Endothelial cell (in vitro differentiated cells): ENCODE measurements at regions not wholly inside any gene's neighbourhood (a gene's known extent, or its start where the extent isn't known, plus 50 kb on each side); places are given as distances from the start of the nearest gene placed in this dataset.

Experiments used
- DNase-seq: peaks from one replicate; pipeline ENCODE4 v3.0.0; 2021; ENCODE audit warnings: low spot score
- H3K27ac Mint-ChIP-seq: one replicate; pipeline ENCODE4 v1.8.0; 2021; ENCODE audit warnings: mixed read lengths, inconsistent platforms; ENCODE audit not compliant: unreplicated experiment
- H3K27me3 Mint-ChIP-seq: one replicate; pipeline ENCODE4 v1.8.0; 2021; ENCODE audit warnings: mild to moderate bottlenecking, moderate library complexity, mixed read lengths, inconsistent platforms; ENCODE audit not compliant: unreplicated experiment
- H3K36me3 Mint-ChIP-seq: one replicate; pipeline ENCODE4 v1.8.0; 2021; ENCODE audit warnings: mild to moderate bottlenecking, low read depth, mixed read lengths, inconsistent platforms; ENCODE audit not compliant: unreplicated experiment
- H3K4me1 Mint-ChIP-seq: one replicate; pipeline ENCODE4 v1.8.0; 2021; ENCODE audit warnings: mild to moderate bottlenecking, mixed read lengths, inconsistent platforms; ENCODE audit not compliant: unreplicated experiment
- H3K4me3 Mint-ChIP-seq: one replicate; pipeline ENCODE4 v1.8.0; 2021; ENCODE audit warnings: mild to moderate bottlenecking, mixed read lengths, inconsistent platforms; ENCODE audit not compliant: unreplicated experiment
- H3K9me3 Mint-ChIP-seq: one replicate; pipeline ENCODE4 v1.8.0; 2021; ENCODE audit warnings: mixed read lengths, inconsistent platforms; ENCODE audit not compliant: unreplicated experiment
- TF ChIP-seq, protein P1 (sequence below): fragments of 200-600 bp; sonication (generic); IDR thresholded peaks from one replicate; pipeline ENCODE4 v1.5.0; 2021; ENCODE audit warnings: antibody characterized with exemption; ENCODE audit not compliant: unreplicated experiment

DNA sequence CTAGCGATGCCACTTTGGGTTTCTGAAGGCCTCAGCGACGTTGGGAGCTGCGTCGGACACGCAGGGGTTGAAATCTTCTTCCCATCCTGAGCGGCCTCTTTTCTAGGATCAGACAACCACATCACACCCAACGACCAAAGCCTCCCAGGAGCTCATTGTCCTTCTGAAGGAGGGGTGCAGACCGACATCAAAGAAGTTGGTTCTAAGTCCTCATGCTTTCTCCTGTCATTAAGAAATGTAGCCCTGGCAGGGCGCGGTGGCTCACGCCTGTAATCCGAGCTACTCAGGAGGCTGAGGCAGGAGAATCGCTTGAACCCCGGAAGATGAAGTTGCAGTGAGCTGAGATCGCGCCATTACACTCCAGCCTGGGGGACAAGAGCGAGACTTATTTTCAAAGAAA, 1681.9 kb downstream of the TP53TG3F start:
- Mint-ChIP-seq H3K4me3 (peak overlapping the region; percentile 45), H3K27me3 (peaks cover 27% of the 10 kb centered on the region), H3K36me3 (peaks cover 13% of the 10 kb centered on the region), H3K4me1 (no peaks in the 10 kb centered on the region), H3K27ac (no peak overlapping the region), H3K9me3 (peaks cover 35% of the 10 kb centered on the region)
- TF ChIP-seq, protein P1, sequence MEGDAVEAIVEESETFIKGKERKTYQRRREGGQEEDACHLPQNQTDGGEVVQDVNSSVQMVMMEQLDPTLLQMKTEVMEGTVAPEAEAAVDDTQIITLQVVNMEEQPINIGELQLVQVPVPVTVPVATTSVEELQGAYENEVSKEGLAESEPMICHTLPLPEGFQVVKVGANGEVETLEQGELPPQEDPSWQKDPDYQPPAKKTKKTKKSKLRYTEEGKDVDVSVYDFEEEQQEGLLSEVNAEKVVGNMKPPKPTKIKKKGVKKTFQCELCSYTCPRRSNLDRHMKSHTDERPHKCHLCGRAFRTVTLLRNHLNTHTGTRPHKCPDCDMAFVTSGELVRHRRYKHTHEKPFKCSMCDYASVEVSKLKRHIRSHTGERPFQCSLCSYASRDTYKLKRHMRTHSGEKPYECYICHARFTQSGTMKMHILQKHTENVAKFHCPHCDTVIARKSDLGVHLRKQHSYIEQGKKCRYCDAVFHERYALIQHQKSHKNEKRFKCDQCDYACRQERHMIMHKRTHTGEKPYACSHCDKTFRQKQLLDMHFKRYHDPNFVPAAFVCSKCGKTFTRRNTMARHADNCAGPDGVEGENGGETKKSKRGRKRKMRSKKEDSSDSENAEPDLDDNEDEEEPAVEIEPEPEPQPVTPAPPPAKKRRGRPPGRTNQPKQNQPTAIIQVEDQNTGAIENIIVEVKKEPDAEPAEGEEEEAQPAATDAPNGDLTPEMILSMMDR = no peak
- DNase-seq = no peak

DNA sequence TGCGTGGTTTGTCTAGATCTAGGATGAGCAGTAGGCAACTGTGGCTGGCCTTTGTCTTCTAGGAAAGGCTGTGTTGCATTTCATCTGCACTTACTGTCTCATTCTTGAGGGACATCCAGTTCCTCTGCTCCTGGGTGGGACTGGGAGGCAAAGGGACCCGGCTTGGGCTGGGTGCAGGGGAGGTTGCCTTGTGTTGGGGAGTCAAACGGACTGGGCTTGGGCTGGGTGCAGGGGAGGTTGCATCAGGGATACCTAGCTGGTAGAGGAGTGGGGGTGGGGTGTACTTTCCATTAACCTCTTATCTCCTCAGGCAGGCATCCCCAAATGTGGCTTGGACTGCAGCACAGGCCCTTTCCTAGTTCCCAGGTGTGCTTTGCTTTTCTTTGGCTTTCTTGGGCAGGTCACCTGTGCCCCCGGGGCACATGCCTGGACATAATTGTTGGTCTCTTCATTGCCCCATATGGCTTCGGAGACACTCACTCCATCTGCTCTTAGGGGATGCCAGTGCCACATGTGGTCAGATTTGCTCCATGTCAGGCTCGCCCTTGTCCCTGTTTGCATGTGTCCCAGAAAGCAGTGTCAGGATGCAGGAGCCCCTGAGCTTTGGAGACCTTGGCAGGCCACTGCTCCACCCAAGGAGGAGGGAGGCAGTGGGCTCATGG, 1682.9 kb downstream of the TP53TG3F start:
- peaks cover 37% of the 10 kb centered on the region for H3K9me3 Mint-ChIP-seq
- peaks cover 29% of the 10 kb centered on the region for H3K27me3 Mint-ChIP-seq
- peaks cover 13% of the 10 kb centered on the region for H3K36me3 Mint-ChIP-seq
- no peak overlapping the region for H3K4me3 Mint-ChIP-seq
- no peaks in the 10 kb centered on the region for H3K4me1 Mint-ChIP-seq
- TF ChIP-seq, protein P1 = no peak
- H3K27ac Mint-ChIP-seq = no peak overlapping the region
- no peak for DNase-seq

- TF ChIP-seq, protein P1 = no peak
- DNase-seq = no peak
- peaks cover 13% of the 10 kb centered on the region for H3K36me3 Mint-ChIP-seq
- H3K4me1 Mint-ChIP-seq = no peaks in the 10 kb centered on the region
- peaks cover 37% of the 10 kb centered on the region for H3K9me3 Mint-ChIP-seq
- no peak overlapping the region for H3K4me3 Mint-ChIP-seq
- no peak overlapping the region for H3K27ac Mint-ChIP-seq
- H3K27me3 Mint-ChIP-seq = peaks cover 29% of the 10 kb centered on the region
Observed at GRCh38 chr16:35142809-35143192, 1683.4 kb downstream of the TP53TG3F start.

DNA sequence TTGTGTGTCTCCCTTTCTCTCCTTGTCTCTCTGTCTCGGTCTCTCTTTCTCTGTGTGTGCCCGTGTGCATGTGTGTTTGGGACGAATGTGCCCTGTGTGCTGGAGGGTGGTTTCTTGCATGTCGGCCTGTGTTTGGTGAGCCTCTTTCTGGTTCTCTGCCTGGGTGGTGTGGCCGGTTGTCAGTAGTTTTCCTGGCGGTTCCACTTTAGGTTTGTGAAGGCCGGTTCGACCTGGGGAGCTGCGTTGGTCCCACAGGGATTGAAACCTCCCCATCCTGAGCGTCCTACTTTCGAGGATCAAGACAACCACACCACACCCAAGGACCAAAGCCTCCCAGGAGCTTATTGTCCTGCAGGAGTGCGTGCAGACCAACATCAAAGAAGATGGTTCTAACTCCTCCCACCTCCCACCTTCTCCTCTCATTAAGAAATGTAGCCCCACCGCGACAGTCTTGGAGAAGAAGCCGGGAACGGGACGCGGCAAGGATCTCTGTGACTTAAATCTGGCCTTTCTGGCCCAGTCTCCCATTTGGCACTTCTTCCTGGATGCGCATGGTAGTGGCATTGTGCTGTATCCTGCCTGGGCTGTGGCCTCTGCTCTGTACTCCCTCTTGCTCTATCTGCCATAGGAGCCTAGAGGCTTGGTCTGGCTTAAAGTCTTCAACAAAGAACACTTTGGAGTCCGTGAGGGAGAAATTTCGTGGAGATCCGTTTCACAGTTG, 1685.0 kb downstream of the TP53TG3F start:
- Mint-ChIP-seq H3K27me3 (peaks cover 29% of the 10 kb centered on the region), H3K36me3 (peaks cover 13% of the 10 kb centered on the region), H3K9me3 (peaks cover 41% of the 10 kb centered on the region), H3K4me3 (no peak overlapping the region), H3K4me1 (no peaks in the 10 kb centered on the region), H3K27ac (peak overlapping the region; percentile 26)
- TF ChIP-seq, protein P1 = no peak
- no peak for DNase-seq
